ENCODE measurements at regions not wholly inside any gene's neighbourhood (a gene's known extent, or its start where the extent isn't known, plus 50 kb on each side); places are given as distances from the start of the nearest gene placed in this dataset.
"Not testable (repeated sequence)": the region's sequence is repeated elsewhere in the genome, so short reads cannot be mapped to it uniquely, and the experiment has no call there.

GRCh38 chr7:24115661-24116060 lies 168.3 kb upstream of the NPY start:
- H3K4me1 Mint-ChIP-seq (ENCODE audit: low read depth in 2 of 2): no peaks in the 10 kb centered on the region
- DNase-seq (no peak), ATAC-seq (replicated peaks) (no peak)
- no peak overlapping the region for H3K4me3 Mint-ChIP-seq
- no peaks in the 10 kb centered on the region for H3K36me3 Mint-ChIP-seq (ENCODE audit: insufficient read depth)
- no peaks in the 10 kb centered on the region for H3K9me3 Mint-ChIP-seq
- H3K27me3 Mint-ChIP-seq: peaks cover 19 to 23% of the 10 kb centered on the region in 2 donors
- H3K27ac Mint-ChIP-seq: no peak overlapping the region

- not testable (repeated sequence) for ATAC-seq (replicated peaks); H3K36me3 Mint-ChIP-seq (ENCODE audit: insufficient read depth); H3K4me1 Mint-ChIP-seq (ENCODE audit: low read depth in 2 of 2); H3K27ac Mint-ChIP-seq; DNase-seq; H3K4me3 Mint-ChIP-seq; H3K9me3 Mint-ChIP-seq
- H3K27me3 Mint-ChIP-seq: peaks cover 19 to 23% of the 10 kb centered on the region in 2 donors
Measured at GRCh38 chr7:24117903-24118499, 166.0 kb upstream of the NPY start.

GRCh38 chr7:24119852-24120251 lies 164.1 kb upstream of the NPY start:
- peaks cover 15 to 23% of the 10 kb centered on the region in 2 donors for H3K27me3 Mint-ChIP-seq
- no peaks in the 10 kb centered on the region for H3K36me3 Mint-ChIP-seq (ENCODE audit: insufficient read depth)
- no peak overlapping the region for H3K27ac Mint-ChIP-seq
- no peak for DNase-seq
- no peak overlapping the region for H3K4me3 Mint-ChIP-seq
- no peaks in the 10 kb centered on the region for H3K4me1 Mint-ChIP-seq (ENCODE audit: low read depth in 2 of 2)
- no peak for ATAC-seq (replicated peaks)
- H3K9me3 Mint-ChIP-seq: no peaks in the 10 kb centered on the region

GRCh38 chr7:24123076-24123475 lies 160.9 kb upstream of the NPY start:
- no peak overlapping the region for H3K27ac Mint-ChIP-seq
- no peak overlapping the region for H3K4me3 Mint-ChIP-seq
- H3K9me3 Mint-ChIP-seq: no peaks in the 10 kb centered on the region
- DNase-seq (no peak), ATAC-seq (replicated peaks) (no peak)
- H3K4me1 Mint-ChIP-seq (ENCODE audit: low read depth in 2 of 2): no peaks in the 10 kb centered on the region
- peaks cover 6 to 21% of the 10 kb centered on the region in 2 donors for H3K27me3 Mint-ChIP-seq
- peaks cover 3% of the 10 kb centered on the region for H3K36me3 Mint-ChIP-seq (ENCODE audit: insufficient read depth)

GRCh38 chr7:24125765-24126164 lies 158.2 kb upstream of the NPY start:
- Mint-ChIP-seq H3K27ac (no peak overlapping the region), H3K4me1 (ENCODE audit: low read depth in 2 of 2) (no peaks in the 10 kb centered on the region), H3K36me3 (ENCODE audit: insufficient read depth) (peaks cover 3% of the 10 kb centered on the region), H3K4me3 (no peak overlapping the region), H3K27me3 (peaks cover 12 to 17% of the 10 kb centered on the region in 2 donors), H3K9me3 (no peaks in the 10 kb centered on the region)
- no peak for ATAC-seq (replicated peaks)
- DNase-seq: no peak

- no peak overlapping the region for H3K27ac Mint-ChIP-seq
- H3K36me3 Mint-ChIP-seq (ENCODE audit: insufficient read depth): peaks cover 3% of the 10 kb centered on the region
- DNase-seq: no peak
- peaks cover 12 to 23% of the 10 kb centered on the region in 2 donors for H3K27me3 Mint-ChIP-seq
- no peak overlapping the region for H3K4me3 Mint-ChIP-seq
- no peak for ATAC-seq (replicated peaks)
- H3K4me1 Mint-ChIP-seq (ENCODE audit: low read depth in 2 of 2): no peaks in the 10 kb centered on the region
- no peaks in the 10 kb centered on the region for H3K9me3 Mint-ChIP-seq
Measured at GRCh38 chr7:24127930-24128329, 156.1 kb upstream of the NPY start.

- Mint-ChIP-seq H3K27ac (no peak overlapping the region), H3K4me3 (no peak overlapping the region), H3K9me3 (no peaks in the 10 kb centered on the region), H3K36me3 (ENCODE audit: insufficient read depth) (peaks cover 3% of the 10 kb centered on the region), H3K4me1 (ENCODE audit: low read depth in 2 of 2) (peaks cover 5 to 7% of the 10 kb centered on the region in 2 donors), H3K27me3 (peaks cover 17 to 32% of the 10 kb centered on the region in 2 donors)
- ATAC-seq (replicated peaks) (no peak), DNase-seq (no peak)
Measured at GRCh38 chr7:24129597-24129996, 154.4 kb upstream of the NPY start.

GRCh38 chr7:24130631-24131030 lies 153.4 kb upstream of the NPY start:
- H3K27me3 Mint-ChIP-seq: peaks cover 17 to 31% of the 10 kb centered on the region in 2 donors
- DNase-seq (no peak), ATAC-seq (replicated peaks) (no peak)
- no peaks in the 10 kb centered on the region for H3K9me3 Mint-ChIP-seq
- H3K4me1 Mint-ChIP-seq (ENCODE audit: low read depth in 2 of 2): peaks cover 7 to 10% of the 10 kb centered on the region in 2 donors
- H3K27ac Mint-ChIP-seq: no peak overlapping the region
- H3K4me3 Mint-ChIP-seq: no peak overlapping the region
- peaks cover 3% of the 10 kb centered on the region for H3K36me3 Mint-ChIP-seq (ENCODE audit: insufficient read depth)

GRCh38 chr7:24133691-24134090 lies 150.3 kb upstream of the NPY start:
- H3K9me3 Mint-ChIP-seq: no peaks in the 10 kb centered on the region
- H3K27ac Mint-ChIP-seq: no peak overlapping the region
- ATAC-seq (replicated peaks): no peak
- no peak for DNase-seq
- peaks cover 7 to 10% of the 10 kb centered on the region in 2 donors for H3K4me1 Mint-ChIP-seq (ENCODE audit: low read depth in 2 of 2)
- H3K36me3 Mint-ChIP-seq (ENCODE audit: insufficient read depth): no peaks in the 10 kb centered on the region
- H3K4me3 Mint-ChIP-seq: no peak overlapping the region
- H3K27me3 Mint-ChIP-seq: peaks cover 16 to 23% of the 10 kb centered on the region in 2 donors

- Mint-ChIP-seq H3K9me3 (no peaks in the 10 kb centered on the region), H3K27ac (no peak overlapping the region), H3K27me3 (peaks cover 16 to 22% of the 10 kb centered on the region in 2 donors), H3K36me3 (ENCODE audit: insufficient read depth) (no peaks in the 10 kb centered on the region), H3K4me1 (ENCODE audit: low read depth in 2 of 2) (peaks cover 7 to 10% of the 10 kb centered on the region in 2 donors), H3K4me3 (no peak overlapping the region)
- DNase-seq (no peak), ATAC-seq (replicated peaks) (no peak)
Measured at GRCh38 chr7:24134535-24134934, 149.5 kb upstream of the NPY start.

- Mint-ChIP-seq H3K9me3 (no peaks in the 10 kb centered on the region), H3K4me3 (no peak overlapping the region), H3K4me1 (ENCODE audit: low read depth in 2 of 2) (peaks cover 7 to 10% of the 10 kb centered on the region in 2 donors), H3K36me3 (ENCODE audit: insufficient read depth) (no peaks in the 10 kb centered on the region), H3K27me3 (peaks cover 14 to 22% of the 10 kb centered on the region in 2 donors), H3K27ac (no peak overlapping the region)
- ATAC-seq (replicated peaks) (no peak), DNase-seq (no peak)
Measured at GRCh38 chr7:24135003-24135817, 148.8 kb upstream of the NPY start.

GRCh38 chr7:24137338-24137737 lies 146.7 kb upstream of the NPY start:
- no peaks in the 10 kb centered on the region for H3K36me3 Mint-ChIP-seq (ENCODE audit: insufficient read depth)
- H3K9me3 Mint-ChIP-seq: no peaks in the 10 kb centered on the region
- H3K4me1 Mint-ChIP-seq (ENCODE audit: low read depth in 2 of 2): peaks cover 7 to 10% of the 10 kb centered on the region in 2 donors

GRCh38 chr7:24138343-24138742 lies 145.6 kb upstream of the NPY start:
- ATAC-seq (replicated peaks) (no peak), DNase-seq (no peak)
- Mint-ChIP-seq H3K4me1 (ENCODE audit: low read depth in 2 of 2) (peaks cover 7 to 10% of the 10 kb centered on the region in 2 donors), H3K27me3 (peaks cover 30 to 38% of the 10 kb centered on the region in 2 donors), H3K9me3 (no peaks in the 10 kb centered on the region), H3K4me3 (no peak overlapping the region), H3K36me3 (ENCODE audit: insufficient read depth) (no peaks in the 10 kb centered on the region), H3K27ac (no peak overlapping the region)

More at GRCh38 chr7:24137338-24137737, 146.7 kb upstream of the NPY start:
- no peak overlapping the region for H3K4me3 Mint-ChIP-seq
- no peak overlapping the region for H3K27ac Mint-ChIP-seq
- no peak for DNase-seq
- no peak for ATAC-seq (replicated peaks)
- H3K27me3 Mint-ChIP-seq: peaks cover 24 to 40% of the 10 kb centered on the region in 2 donors

GRCh38 chr7:24140001-24140400 lies 144.0 kb upstream of the NPY start:
- Mint-ChIP-seq H3K36me3 (ENCODE audit: insufficient read depth) (no peaks in the 10 kb centered on the region), H3K27ac (no peak overlapping the region), H3K9me3 (no peaks in the 10 kb centered on the region), H3K4me3 (no peak overlapping the region), H3K27me3 (peaks cover 25 to 30% of the 10 kb centered on the region in 2 donors), H3K4me1 (ENCODE audit: low read depth in 2 of 2) (peaks cover 0 to 3% of the 10 kb centered on the region in 2 donors)
- no peak for ATAC-seq (replicated peaks)
- DNase-seq: no peak
